H1 (cell line): ENCODE measurements at regions not wholly inside any gene's neighbourhood (a gene's known extent, or its start where the extent isn't known, plus 50 kb on each side); places are given as distances from the start of the nearest gene placed in this dataset.

Source experiments
- CTCF ChIA-PET: fragments of 300-600 bp; sonication (Branson Sonifier 250); formaldehyde crosslinking; loops from one replicate; lab custom pipeline; 2021; ENCODE audit not compliant: partially characterized antibody; lab: Charles Lee
- POLR2A ChIA-PET: fragments of 300-600 bp; sonication (Branson Sonifier 250); formaldehyde crosslinking; loops from one replicate; lab custom pipeline; 2021; ENCODE audit warnings: inconsistent platforms; ENCODE audit not compliant: partially characterized antibody; lab: Charles Lee
- DNase-seq, 2 experiments: peaks; one replicate each; pipeline versions ENCODE4 v3.0.0 to v3.0.0-alpha.2; 2010 to 2022; ENCODE audit warnings: low spot score in 2 of 2, low read depth in 1 of 2, mixed read lengths in 1 of 2
- FAIRE-seq: peaks from 2 replicates; lab custom pipeline; 2011; peaks lifted over from hg19 to GRCh38; lab: Jason Lieb, UNC
- H2AFZ ChIP-seq: 2 replicates; pipeline ENCODE4 v1.8.1; 2012; ENCODE audit warnings: low read length, inconsistent platforms
- H2AK5ac ChIP-seq: 2 replicates; pipeline ENCODE4 v1.6.1; 2013; ENCODE audit warnings: low read depth, low read length
- H2BK120ac ChIP-seq: replicated peaks from 2 replicates; pipeline ENCODE3; 2013; ENCODE audit warnings: low read depth, low read length, inconsistent platforms
- H2BK12ac ChIP-seq: 2 replicates; pipeline ENCODE4 v1.6.1; 2013; ENCODE audit warnings: low read depth, low read length
- H2BK15ac ChIP-seq: 2 replicates; pipeline ENCODE4 v1.6.1; 2013; ENCODE audit warnings: low read length
- H2BK20ac ChIP-seq: 2 replicates; pipeline ENCODE4 v1.6.1; 2013; ENCODE audit warnings: low read length
- H2BK5ac ChIP-seq: 2 replicates; pipeline ENCODE4 v1.6.1; 2013; ENCODE audit warnings: low read depth, low read length
- H3K14ac ChIP-seq: 2 replicates; pipeline ENCODE4 v1.6.1; 2013; ENCODE audit warnings: inconsistent platforms; ENCODE audit not compliant: insufficient read length
- H3K18ac ChIP-seq: 2 replicates; pipeline ENCODE4 v1.6.1; 2013; ENCODE audit warnings: low read length; ENCODE audit errors: extremely low read depth
- H3K23ac ChIP-seq: 2 replicates; pipeline ENCODE4 v1.6.1; 2013; ENCODE audit warnings: inconsistent platforms; ENCODE audit not compliant: insufficient read length
- H3K23me2 ChIP-seq: 2 replicates; pipeline ENCODE4 v1.6.1; 2013; ENCODE audit warnings: low read depth, low read length
- H3K27ac ChIP-seq: 2 replicates; pipeline ENCODE4 v1.6.1; 2011; ENCODE audit warnings: low read depth, low read length, inconsistent platforms
- H3K27me3 ChIP-seq, 4 experiments: replicated peaks in 1 of 4; 1 replicate in 1 of 4; 2 replicates in 3 of 4; pipeline versions ENCODE4 v1.6.1 to v1.8.1; 2011 to 2013; ENCODE audit warnings: low read length in 3 of 4, mild to moderate bottlenecking in 3 of 4, inconsistent platforms in 2 of 4, mixed read lengths in 2 of 4, moderate library complexity in 1 of 4; ENCODE audit not compliant: control insufficient read depth in 3 of 4, insufficient read depth in 3 of 4; ENCODE audit errors: extremely low read depth in 1 of 4
- H3K36me3 ChIP-seq, 4 experiments: 2 replicates each; pipeline versions ENCODE4 v1.6.1 to v1.8.1; 2011 to 2013; ENCODE audit warnings: mild to moderate bottlenecking in 4 of 4, low read length in 3 of 4, moderate library complexity in 2 of 4, control low read depth in 1 of 4, inconsistent platforms in 1 of 4; ENCODE audit not compliant: insufficient read depth in 4 of 4, control insufficient read depth in 2 of 4
- H3K4ac ChIP-seq: replicated peaks from 2 replicates; pipeline ENCODE3; 2013; ENCODE audit warnings: low read length, low read depth, mixed read lengths, inconsistent platforms; ENCODE audit not compliant: insufficient read length
- H3K4me1 ChIP-seq, 4 experiments: replicated peaks in 1 of 4; 1 replicate in 1 of 4; 2 replicates in 3 of 4; pipeline versions ENCODE4 v1.6.1 to v1.8.1; 2011 to 2013; ENCODE audit warnings: low read length in 3 of 4, inconsistent platforms in 2 of 4, mixed read lengths in 1 of 4; ENCODE audit not compliant: insufficient read depth in 4 of 4, control insufficient read depth in 3 of 4
- H3K4me2 ChIP-seq, 2 experiments: 2 replicates each; pipeline versions ENCODE4 v1.6.1 to v1.8.1; 2011 to 2013; ENCODE audit warnings: low read depth in 2 of 2, low read length in 2 of 2, control low read depth in 1 of 2, inconsistent platforms in 1 of 2, mild to moderate bottlenecking in 1 of 2; ENCODE audit not compliant: insufficient read depth in 1 of 2
- H3K4me3 ChIP-seq, 4 experiments: fragments of 200-600, 300-600 bp in 1 of 4; sonication (generic), shearing (Covaris generic), sonication (Bioruptor Twin) in 1 of 4; 2 replicates each; pipeline versions ENCODE4 v1.5.1 to v1.8.1; 2011 to 2016; ENCODE audit warnings: low read length in 4 of 4, low read depth in 3 of 4, control low read depth in 2 of 4, inconsistent platforms in 2 of 4, mild to moderate bottlenecking in 2 of 4, mixed read lengths in 1 of 4, moderate library complexity in 1 of 4; ENCODE audit not compliant: insufficient read depth in 2 of 4; ENCODE audit errors: extremely low read depth in 1 of 4
- H3K56ac ChIP-seq: replicated peaks from 2 replicates; pipeline ENCODE3; 2013; ENCODE audit warnings: low read depth, mild to moderate bottlenecking, mixed read lengths, low read length, inconsistent platforms; ENCODE audit not compliant: insufficient read length
- H3K79me1 ChIP-seq: 2 replicates; pipeline ENCODE4 v1.6.1; 2013; ENCODE audit warnings: low read depth, low read length, control low read depth
- H3K79me2 ChIP-seq, 2 experiments: 2 replicates each; pipeline versions ENCODE4 v1.6.1 to v1.8.1; 2012 to 2013; ENCODE audit warnings: low read length in 2 of 2, mild to moderate bottlenecking in 2 of 2, inconsistent platforms in 1 of 2; ENCODE audit not compliant: insufficient read depth in 2 of 2, control insufficient read depth in 1 of 2
- H3K9ac ChIP-seq, 4 experiments: replicated peaks in 1 of 4; 1 replicate in 1 of 4; 2 replicates in 3 of 4; pipeline versions ENCODE4 v1.6.1 to v1.8.1; 2011 to 2013; ENCODE audit warnings: low read depth in 3 of 4, low read length in 3 of 4, control low read depth in 2 of 4, mild to moderate bottlenecking in 2 of 4, moderate library complexity in 2 of 4, inconsistent platforms in 1 of 4; ENCODE audit errors: extremely low read depth in 1 of 4
- H3K9me3 ChIP-seq, 2 experiments: 2 replicates each; pipeline versions ENCODE4 v1.6.1 to v1.8.1; 2012 to 2013; ENCODE audit warnings: mild to moderate bottlenecking in 2 of 2, moderate library complexity in 2 of 2, control low read depth in 1 of 2, inconsistent platforms in 1 of 2, low read depth in 1 of 2, low read length in 1 of 2, mixed read lengths in 1 of 2; ENCODE audit not compliant: insufficient read depth in 2 of 2
- H4K20me1 ChIP-seq, 2 experiments: replicated peaks in 1 of 2; 2 replicates each; pipeline versions ENCODE3 to v1.8.1; 2011 to 2013; ENCODE audit warnings: inconsistent platforms in 2 of 2, low read length in 2 of 2, mild to moderate bottlenecking in 1 of 2; ENCODE audit not compliant: insufficient read depth in 2 of 2, control insufficient read depth in 1 of 2
- H4K5ac ChIP-seq: 2 replicates; pipeline ENCODE4 v1.6.1; 2013; ENCODE audit warnings: low read length, low read depth, mixed read lengths, inconsistent platforms; ENCODE audit not compliant: insufficient read length
- H4K8ac ChIP-seq: 2 replicates; pipeline ENCODE4 v1.8.0; 2013; ENCODE audit warnings: mild to moderate bottlenecking, moderate library complexity, low read length, inconsistent platforms; ENCODE audit not compliant: insufficient read depth; ENCODE audit errors: extremely low read depth
- H4K91ac ChIP-seq: replicated peaks from 2 replicates; pipeline ENCODE3; 2013; ENCODE audit warnings: low read length, mixed read lengths, inconsistent platforms; ENCODE audit not compliant: insufficient read length
- JUND ChIP-seq: IDR thresholded peaks from 2 replicates; pipeline ENCODE4 v1.6.1; 2011; ENCODE audit warnings: mild to moderate bottlenecking, improper control_type of control experiment, low read length
- USF2 ChIP-seq: IDR thresholded peaks from 2 replicates; pipeline ENCODE4 v1.6.1; 2011; ENCODE audit warnings: low read length, improper control_type of control experiment
- whole genome bisulfite sequencing, 2 experiments: shearing (Covaris generic) in 1 of 2; methylation state at CpG; one replicate each; pipeline versions ENCODE4 v1.1.6 to v1.1.7; 2013 to 2015; ENCODE audit warnings: low lambda C conversion rate in 2 of 2, mixed read lengths in 2 of 2, inconsistent platforms in 1 of 2, low coverage in 1 of 2, missing lambda C conversion rate in 1 of 2; ENCODE audit not compliant: insufficient replicate concordance in 2 of 2, insufficient coverage in 1 of 2, insufficient read length in 1 of 2; ENCODE audit errors: extremely low coverage in 1 of 2, missing lambda C conversion rate in 1 of 2; 5-methylcytosine and 5-hydroxymethylcytosine counted together

GRCh38 chr20:50325215-50325614, 134.6 kb downstream of the CEBPB start:
- no peaks in the 10 kb centered on the region for H3K27me3 ChIP-seq
- CTCF ChIA-PET, result interaction anchor here (0.9 kb wide), 1 partner anchor 145 kb away, joined by 3 read pairs; no protein-coding TSS in a partner anchor
- H2BK5ac ChIP-seq, result no peak overlapping the region
- H2BK20ac ChIP-seq, result no peak overlapping the region
- no peak overlapping the region for H4K91ac ChIP-seq
- H2AFZ ChIP-seq, result no peak overlapping the region
- H4K8ac ChIP-seq, result no peak overlapping the region
- no peak overlapping the region for H3K4ac ChIP-seq
- POLR2A ChIA-PET, result no interaction called here
- TF ChIP-seq USF2 (peak; percentile 45), JUND (no peak)
- H3K27ac ChIP-seq, result no peak overlapping the region
- H3K4me1 ChIP-seq, result peaks cover 0 to 12% (median 7%) of the 10 kb centered on the region in 4 experiments; a peak in 5 of 7 replicates
- FAIRE-seq (no peak), DNase-seq (no peak)
- H4K20me1 ChIP-seq, result no peaks in the 10 kb centered on the region
- H3K79me2 ChIP-seq, result no peaks in the 10 kb centered on the region
- no peak overlapping the region for H2AK5ac ChIP-seq
- 84% methylated on average over 4 of the region's 4 CpGs; no CpG with 5 or more reads in 1 of the 2 experiments for WGBS, 2 experiments
- no peaks in the 10 kb centered on the region for H3K36me3 ChIP-seq
- H3K79me1 ChIP-seq, result no peaks in the 10 kb centered on the region
- no peak overlapping the region for H2BK12ac ChIP-seq
- H3K9me3 ChIP-seq, result no peaks in the 10 kb centered on the region; a peak in 1 of 4 replicates
- no peak overlapping the region for H3K9ac ChIP-seq
- no peak overlapping the region for H3K14ac ChIP-seq
- no peak overlapping the region for H3K18ac ChIP-seq
- H3K23ac ChIP-seq, result no peak overlapping the region
- peaks cover 10% of the 10 kb centered on the region; the same call in 1 of the 2 replicates for H3K23me2 ChIP-seq
- no peak overlapping the region for H3K4me2 ChIP-seq
- no peak overlapping the region for H3K4me3 ChIP-seq
- no peak overlapping the region for H3K56ac ChIP-seq
- H2BK15ac ChIP-seq, result no peak overlapping the region
- no peak overlapping the region for H4K5ac ChIP-seq
- no peak overlapping the region for H2BK120ac ChIP-seq
